Testis (tissue), 2 donors: ENCODE measurements at regions not wholly inside any gene's neighbourhood (a gene's known extent, or its start where the extent isn't known, plus 50 kb on each side); places are given as distances from the start of the nearest gene placed in this dataset.

ENCODE experiments used
- DNase-seq: peaks from one replicate; pipeline ENCODE4 v3.0.0-alpha.2; 2019
- H3K27ac ChIP-seq, 2 donors: fragments of 200-600 bp; sonication (generic); one replicate each; pipeline ENCODE4 v1.5.1; 2019
- H3K27me3 ChIP-seq: fragments of 200-600 bp; sonication (generic); one replicate; pipeline ENCODE4 v1.5.1; 2019
- H3K36me3 ChIP-seq: fragments of 200-600 bp; sonication (generic); one replicate; pipeline ENCODE4 v1.5.1; 2017; ENCODE audit warnings: low read depth; ENCODE audit errors: missing control alignments
- H3K4me1 ChIP-seq: fragments of 200-600 bp; sonication (generic); one replicate; pipeline ENCODE4 v1.5.1; 2019
- H3K4me3 ChIP-seq, 2 donors: fragments of 200-600 bp; sonication (generic); one replicate each; pipeline ENCODE4 v1.5.1; 2017 to 2019
- H3K9me3 ChIP-seq: fragments of 200-600 bp; sonication (generic); one replicate; pipeline ENCODE4 v1.5.1; 2017
- CTCF ChIP-seq, 3 experiments: fragments of 450-650 bp in 2 of 3; fragments of 200-600 bp in 1 of 3; sonication (generic) in 1 of 3; IDR thresholded peaks; one replicate each; pipeline ENCODE4 v1.5.1; 2016 to 2019; ENCODE audit warnings: antibody characterized with exemption in 3 of 3, mild to moderate bottlenecking in 2 of 3, moderate library complexity in 1 of 3
- POLR2A ChIP-seq: fragments of 450-650 bp; IDR thresholded peaks from one replicate; pipeline ENCODE4 v1.6.1; 2017; ENCODE audit warnings: antibody characterized with exemption, mild to moderate bottlenecking, moderate library complexity
- WGBS, 2 donors: methylation state at CpG; one replicate each; pipeline ENCODE4 v1.1.5; 2018; 5-methylcytosine and 5-hydroxymethylcytosine counted together
- intact Hi-C: fragments of 100-400 bp; cut with DNase I; formaldehyde crosslinking; loops from one replicate; pipeline ENCODE4 v1.15.1; 2023; ENCODE audit warnings: low total_unique reads

DNA sequence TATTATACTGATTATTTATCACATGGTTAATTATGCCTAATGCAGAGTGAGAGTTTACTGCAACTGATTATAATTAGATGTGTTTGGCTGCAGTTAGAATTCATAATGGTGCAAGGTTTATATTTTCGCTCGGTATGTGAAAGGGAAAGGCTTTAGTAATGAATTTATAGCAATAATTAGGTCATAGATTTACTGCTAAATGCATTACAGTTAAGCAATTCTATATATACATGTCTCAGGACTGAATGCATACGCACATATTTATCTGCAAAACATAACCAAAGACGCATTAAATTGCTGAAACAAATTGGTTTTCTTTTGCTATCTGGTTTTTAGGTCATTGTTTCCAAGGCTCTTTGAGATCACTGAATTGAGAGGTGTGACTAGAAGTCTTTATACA, 428.1 kb upstream of the PDE3A start:
- no peak for TF ChIP-seq POLR2A
- TF ChIP-seq CTCF (IDR thresholded peaks at IDR 0.05): no peak
- H3K36me3 ChIP-seq: no peaks in the 10 kb centered on the region
- intact Hi-C loops: no loop called here
- DNase-seq: no peak
- WGBS, 2 donors: 67 to 83% methylated on average over 4 of the region's 4 CpGs
- H3K27me3 ChIP-seq: no peaks in the 10 kb centered on the region
- H3K4me1 ChIP-seq: no peaks in the 10 kb centered on the region
- H3K9me3 ChIP-seq: no peaks in the 10 kb centered on the region
- H3K27ac ChIP-seq: no peak overlapping the region
- no peak overlapping the region for H3K4me3 ChIP-seq

- TF ChIP-seq CTCF (IDR thresholded peaks at IDR 0.05): no peak
- TF ChIP-seq POLR2A: no peak
- no peaks in the 10 kb centered on the region for H3K36me3 ChIP-seq
- WGBS, 2 donors: 75 to 84% methylated on average over 26 of the region's 26 CpGs
- H3K4me1 ChIP-seq: no peaks in the 10 kb centered on the region
- H3K27me3 ChIP-seq: no peaks in the 10 kb centered on the region
- peak; percentile 18 for DNase-seq
- no peak overlapping the region for H3K27ac ChIP-seq
- H3K9me3 ChIP-seq: no peaks in the 10 kb centered on the region
- H3K4me3 ChIP-seq: peak overlapping the region; percentile 34 to 40
- intact Hi-C loops: no loop called here
Measured at GRCh38 chr12:19941096-19941495, 427.2 kb upstream of the PDE3A start.

DNA sequence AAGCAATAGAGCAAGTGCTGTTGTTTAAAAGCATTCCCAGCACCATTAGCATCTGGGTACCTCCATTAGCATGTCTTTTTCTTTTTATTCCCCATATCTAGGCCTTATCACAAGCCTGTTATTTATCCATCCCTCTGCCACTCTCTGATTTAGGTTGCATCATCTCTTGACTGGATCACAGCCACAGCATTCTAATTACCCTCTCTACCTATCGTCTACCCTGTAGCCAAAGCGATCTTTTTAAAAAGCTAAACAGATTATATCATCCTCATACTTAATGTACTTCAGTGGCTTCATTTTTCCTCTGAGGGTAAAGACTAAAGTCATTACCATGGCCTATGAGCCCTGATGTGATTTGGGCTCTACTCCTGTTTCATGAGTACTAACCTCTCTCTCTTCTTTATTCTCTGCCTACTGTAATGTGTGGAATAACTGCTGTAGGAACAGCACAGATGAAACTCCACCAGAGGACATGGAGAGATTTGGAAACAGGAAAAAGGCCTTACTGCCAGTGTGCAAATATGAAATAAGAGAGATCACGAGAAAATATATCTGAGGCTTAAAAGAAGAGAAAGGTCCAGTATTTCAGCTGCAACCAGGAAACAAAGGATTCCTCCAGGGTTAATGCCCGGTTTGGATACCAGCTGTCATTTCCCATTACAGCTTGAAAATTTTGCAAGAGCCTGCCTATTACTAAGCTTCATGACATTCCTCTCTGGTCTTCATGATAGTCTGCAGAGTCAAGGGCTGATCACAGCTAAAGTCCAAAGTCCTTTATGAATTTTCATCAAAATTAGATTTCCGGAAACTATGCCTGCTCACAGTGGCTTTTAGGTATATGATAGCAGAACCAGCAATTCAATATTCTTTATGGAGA, 422.5 kb upstream of the PDE3A start:
- no peak for DNase-seq
- no peaks in the 10 kb centered on the region for H3K9me3 ChIP-seq
- TF ChIP-seq POLR2A: no peak
- TF ChIP-seq CTCF (IDR thresholded peaks at IDR 0.05): no peak
- no peaks in the 10 kb centered on the region for H3K4me1 ChIP-seq
- no peaks in the 10 kb centered on the region for H3K36me3 ChIP-seq
- 82 to 87% methylated on average over 5 of the region's 5 CpGs for WGBS, 2 donors
- H3K27ac ChIP-seq: no peak overlapping the region
- intact Hi-C loops: no loop called here
- H3K4me3 ChIP-seq: no peak overlapping the region
- H3K27me3 ChIP-seq: no peaks in the 10 kb centered on the region

DNA sequence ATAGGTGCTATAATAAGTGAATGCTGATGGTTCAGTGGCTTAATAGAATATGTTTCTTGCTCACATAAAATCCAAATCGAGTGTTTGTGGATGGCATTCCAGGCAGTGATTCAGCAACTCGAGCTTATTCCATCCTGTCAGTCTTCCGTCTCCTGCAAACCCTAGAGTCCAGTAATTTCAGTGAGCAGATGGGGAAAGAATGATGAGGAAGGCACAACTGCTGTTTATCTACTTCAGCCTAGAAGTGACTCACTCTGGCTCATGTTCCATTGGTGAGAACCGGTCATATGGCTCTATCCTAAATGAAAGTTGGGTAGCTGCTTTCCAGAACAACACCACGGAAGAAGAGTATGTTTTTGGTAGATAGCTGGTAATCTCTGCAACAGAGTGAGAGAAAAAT, 421.8 kb upstream of the PDE3A start:
- Histone ChIP-seq H3K4me1 (no peaks in the 10 kb centered on the region), H3K9me3 (no peaks in the 10 kb centered on the region), H3K27me3 (no peaks in the 10 kb centered on the region), H3K4me3 (no peak overlapping the region), H3K36me3 (no peaks in the 10 kb centered on the region), H3K27ac (no peak overlapping the region)
- intact Hi-C loops: no loop called here
- 88 to 90% methylated on average over 5 of the region's 5 CpGs for WGBS, 2 donors
- TF ChIP-seq CTCF (IDR thresholded peaks at IDR 0.05) (no peak), POLR2A (no peak)
- no peak for DNase-seq

GRCh38 chr12:19947344-19947743, 421.0 kb upstream of the PDE3A start:
- no peak for DNase-seq
- no peak overlapping the region for H3K4me3 ChIP-seq
- WGBS, 2 donors: 72 to 76% methylated on average over 3 of the region's 3 CpGs
- no peak for TF ChIP-seq POLR2A
- TF ChIP-seq CTCF (IDR thresholded peaks at IDR 0.05): no peak
- no peaks in the 10 kb centered on the region for H3K27me3 ChIP-seq
- no peaks in the 10 kb centered on the region for H3K9me3 ChIP-seq
- H3K4me1 ChIP-seq: no peaks in the 10 kb centered on the region
- H3K27ac ChIP-seq: no peak overlapping the region
- intact Hi-C loops: no loop called here
- no peaks in the 10 kb centered on the region for H3K36me3 ChIP-seq
